ENCODE measurements at regions not wholly inside any gene's neighbourhood (a gene's known extent, or its start where the extent isn't known, plus 50 kb on each side); places are given as distances from the start of the nearest gene placed in this dataset.

DNA sequence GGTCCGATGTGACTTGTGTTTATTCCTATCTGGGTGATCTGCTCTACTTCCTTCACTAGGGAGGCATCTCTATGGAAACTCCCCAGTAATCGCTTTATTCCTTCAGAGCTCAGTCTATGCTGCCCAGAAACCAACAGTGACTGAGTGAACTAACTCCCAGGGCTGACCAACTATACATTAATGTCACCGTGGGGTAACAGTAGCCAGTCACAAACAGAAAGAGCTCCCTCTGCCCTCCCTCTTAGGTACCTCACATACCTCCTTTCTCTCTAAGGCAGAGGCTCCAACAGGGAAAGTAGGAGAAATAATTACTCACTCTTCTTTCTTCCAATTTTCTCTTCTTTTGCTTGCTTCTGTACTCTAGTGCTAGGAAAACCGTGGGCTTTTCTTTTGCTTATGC, 855.0 kb downstream of the REEP3 start:
- no peak for DNase-seq (ENCODE audit: low read depth)
- H3K4me3 ChIP-seq (ENCODE audit: low read depth, low read length), result no peak overlapping the region
- TF ChIP-seq, protein P1, sequence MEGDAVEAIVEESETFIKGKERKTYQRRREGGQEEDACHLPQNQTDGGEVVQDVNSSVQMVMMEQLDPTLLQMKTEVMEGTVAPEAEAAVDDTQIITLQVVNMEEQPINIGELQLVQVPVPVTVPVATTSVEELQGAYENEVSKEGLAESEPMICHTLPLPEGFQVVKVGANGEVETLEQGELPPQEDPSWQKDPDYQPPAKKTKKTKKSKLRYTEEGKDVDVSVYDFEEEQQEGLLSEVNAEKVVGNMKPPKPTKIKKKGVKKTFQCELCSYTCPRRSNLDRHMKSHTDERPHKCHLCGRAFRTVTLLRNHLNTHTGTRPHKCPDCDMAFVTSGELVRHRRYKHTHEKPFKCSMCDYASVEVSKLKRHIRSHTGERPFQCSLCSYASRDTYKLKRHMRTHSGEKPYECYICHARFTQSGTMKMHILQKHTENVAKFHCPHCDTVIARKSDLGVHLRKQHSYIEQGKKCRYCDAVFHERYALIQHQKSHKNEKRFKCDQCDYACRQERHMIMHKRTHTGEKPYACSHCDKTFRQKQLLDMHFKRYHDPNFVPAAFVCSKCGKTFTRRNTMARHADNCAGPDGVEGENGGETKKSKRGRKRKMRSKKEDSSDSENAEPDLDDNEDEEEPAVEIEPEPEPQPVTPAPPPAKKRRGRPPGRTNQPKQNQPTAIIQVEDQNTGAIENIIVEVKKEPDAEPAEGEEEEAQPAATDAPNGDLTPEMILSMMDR (conservative IDR thresholded peaks at IDR 0.05; ENCODE audit: low read depth, low read length), result no peak

DNA sequence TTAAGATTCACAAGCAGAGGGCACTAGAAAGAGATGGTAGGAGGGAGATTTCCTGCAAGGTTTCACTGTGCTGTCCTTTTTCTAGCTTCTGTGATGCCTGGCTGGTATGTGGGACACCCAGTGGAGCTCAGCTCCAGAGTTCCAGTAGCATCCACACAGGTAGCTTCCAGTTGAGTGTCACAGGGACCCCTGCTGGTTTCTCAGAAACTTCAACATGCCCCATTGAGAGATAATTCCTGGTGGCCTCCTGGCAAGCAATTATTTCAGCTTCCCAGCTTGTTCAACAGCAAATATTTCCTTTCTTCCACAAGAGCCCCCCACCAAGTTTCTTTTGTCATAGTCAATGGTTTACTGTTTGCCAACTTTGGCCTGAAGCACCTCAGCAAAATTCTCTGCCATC, 858.7 kb downstream of the REEP3 start:
- no peak for DNase-seq (ENCODE audit: low read depth)
- H3K4me3 ChIP-seq (ENCODE audit: low read depth, low read length), result no peak overlapping the region
- TF ChIP-seq, protein P1 (conservative IDR thresholded peaks at IDR 0.05; ENCODE audit: low read depth, low read length), result no peak

DNA sequence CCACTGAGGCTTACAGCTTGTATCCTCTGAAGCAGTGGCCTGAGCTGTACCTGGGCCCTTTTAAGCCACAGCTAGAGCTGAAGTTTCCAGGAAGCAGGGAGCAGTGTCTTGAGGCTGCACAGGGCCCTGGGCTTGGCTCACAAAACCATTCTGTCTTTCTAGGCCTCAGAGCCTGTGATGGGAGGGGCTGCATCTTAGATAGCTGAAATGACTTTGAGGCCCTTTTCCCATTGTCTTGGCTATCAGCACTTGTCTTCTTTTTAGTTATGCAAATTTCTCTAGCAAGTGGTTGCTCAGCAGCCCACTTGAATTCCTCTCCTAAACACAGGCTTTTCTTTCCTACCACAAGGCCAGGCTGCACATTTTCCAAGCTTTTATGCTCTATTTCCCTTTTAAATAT, 864.2 kb downstream of the REEP3 start:
- DNase-seq (ENCODE audit: low read depth), result no peak
- H3K4me3 ChIP-seq (ENCODE audit: low read depth, low read length), result no peak overlapping the region
- TF ChIP-seq, protein P1 (conservative IDR thresholded peaks at IDR 0.05; ENCODE audit: low read depth, low read length), result no peak

DNA sequence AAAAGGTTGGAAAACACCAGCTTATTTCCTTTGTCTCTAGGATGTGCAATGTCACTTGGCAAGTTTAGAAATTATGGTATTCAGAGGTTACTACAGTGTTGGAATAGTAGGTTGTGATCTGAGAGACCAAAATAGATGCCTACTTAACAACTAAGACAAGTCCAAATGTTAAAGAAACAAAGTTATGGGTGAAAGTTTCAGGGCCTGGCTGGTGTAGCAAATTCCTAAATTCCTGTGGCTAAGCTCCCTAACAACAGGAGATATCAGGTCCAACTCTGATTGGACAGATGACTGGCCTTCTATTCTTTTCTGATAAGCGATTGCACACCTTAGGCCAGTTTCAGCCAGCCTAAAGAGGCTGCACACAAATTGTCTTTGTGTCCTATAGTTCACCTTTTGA, 873.5 kb downstream of the REEP3 start:
- no peak overlapping the region for H3K4me3 ChIP-seq (ENCODE audit: low read depth, low read length)
- peak; percentile 39 for DNase-seq (ENCODE audit: low read depth)
- TF ChIP-seq, protein P1 (conservative IDR thresholded peaks at IDR 0.05; ENCODE audit: low read depth, low read length), result no peak

DNA sequence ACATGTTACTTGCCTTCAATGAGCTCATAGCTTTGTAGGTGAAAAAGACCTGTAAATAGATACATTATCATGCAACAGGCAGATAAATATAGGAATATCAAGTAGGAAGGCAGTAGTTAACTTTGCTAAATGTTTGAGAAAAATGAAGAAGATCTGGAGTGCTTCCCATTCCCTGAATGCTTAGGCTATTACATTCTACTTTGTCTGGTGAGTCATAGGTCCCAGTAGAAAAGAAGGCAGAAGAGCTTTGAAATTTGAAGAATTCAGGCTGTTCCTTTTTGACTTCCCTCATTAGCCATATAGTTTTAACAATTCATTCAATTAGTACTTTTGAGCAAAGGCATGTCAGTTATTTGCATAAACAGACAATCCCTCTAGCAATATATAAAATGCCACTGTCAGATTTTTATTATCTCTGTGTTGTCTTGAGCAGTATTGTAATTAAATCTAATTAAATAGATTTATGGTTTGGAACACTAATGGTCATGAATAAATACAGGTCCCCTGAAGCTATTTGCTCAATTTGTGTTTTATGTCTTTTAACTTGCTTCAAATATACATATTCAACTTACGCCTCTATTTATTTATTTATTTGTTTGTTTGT, 875.0 kb downstream of the REEP3 start:
- H3K4me3 ChIP-seq (ENCODE audit: low read depth, low read length), result no peak overlapping the region
- TF ChIP-seq, protein P1 (conservative IDR thresholded peaks at IDR 0.05; ENCODE audit: low read depth, low read length), result no peak
- peak; percentile 39 for DNase-seq (ENCODE audit: low read depth)

DNA sequence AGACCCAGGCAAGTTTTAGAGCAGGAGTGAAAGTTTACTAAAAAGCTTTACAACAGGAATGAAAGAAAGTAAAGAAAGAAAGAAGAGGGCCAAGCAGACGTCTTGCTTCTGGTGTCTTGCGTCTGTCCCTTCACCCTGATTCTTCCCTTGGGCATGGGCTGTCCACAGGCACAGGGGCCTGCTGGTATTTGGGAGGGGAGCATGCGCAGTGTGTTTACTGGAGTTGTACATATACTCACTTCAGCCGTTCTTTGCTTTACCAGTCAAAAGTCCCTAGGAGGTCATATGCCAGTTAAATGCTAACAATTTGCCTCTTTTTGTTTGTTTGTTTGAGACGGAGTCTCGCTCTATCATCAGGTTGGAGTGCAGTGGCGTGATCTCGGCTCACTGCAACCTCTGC, 875.9 kb downstream of the REEP3 start:
- no peak for DNase-seq (ENCODE audit: low read depth)
- TF ChIP-seq, protein P1 (conservative IDR thresholded peaks at IDR 0.05; ENCODE audit: low read depth, low read length), result no peak
- H3K4me3 ChIP-seq (ENCODE audit: low read depth, low read length), result no peak overlapping the region

DNA sequence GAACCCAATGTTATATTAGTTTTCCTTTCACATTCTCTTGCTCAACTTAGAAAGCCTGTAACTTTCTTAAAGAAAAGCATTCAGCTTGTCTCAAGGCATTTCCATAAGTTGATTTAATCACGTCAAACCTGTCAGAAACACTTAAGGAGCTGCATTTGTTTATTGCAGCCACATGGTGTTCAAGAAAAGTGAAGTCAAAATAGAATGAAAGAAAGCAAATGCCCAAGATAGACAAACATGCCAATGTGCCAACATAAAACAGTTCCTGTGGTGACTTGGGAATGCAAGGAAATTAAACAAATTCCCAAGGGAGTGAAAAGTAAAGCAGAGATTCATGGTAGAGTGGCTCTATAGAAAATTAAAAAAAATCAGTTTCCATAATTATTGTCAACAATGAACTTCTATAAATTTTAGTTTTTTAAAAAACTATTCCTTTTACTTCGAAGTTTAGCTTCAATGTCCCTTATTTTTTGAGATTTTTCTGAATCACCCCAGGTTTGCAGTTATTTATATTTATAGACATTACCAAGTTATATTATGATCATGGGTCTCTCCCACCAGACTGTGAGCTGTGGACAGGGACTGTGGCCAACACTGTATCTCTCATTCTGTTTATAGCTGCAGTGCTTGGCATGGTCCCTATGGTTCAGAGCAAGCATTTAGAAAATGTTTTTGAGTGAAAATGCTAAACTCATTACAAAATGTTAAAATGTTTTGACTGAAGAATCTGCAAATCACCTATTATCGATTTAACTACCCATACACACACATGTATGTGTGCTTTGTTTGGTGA, 887.4 kb downstream of the REEP3 start:
- no peak for DNase-seq (ENCODE audit: low read depth)
- no peak overlapping the region for H3K4me3 ChIP-seq (ENCODE audit: low read depth, low read length)
- TF ChIP-seq, protein P1 (conservative IDR thresholded peaks at IDR 0.05; ENCODE audit: low read depth, low read length), result no peak

Measured in choroid plexus epithelial cell (primary cell).